Erythroblast (primary cell): ENCODE measurements at regions not wholly inside any gene's neighbourhood (a gene's known extent, or its start where the extent isn't known, plus 50 kb on each side); places are given as distances from the start of the nearest gene placed in this dataset.

Experiments used
- GATA1 ChIP-seq: IDR thresholded peaks from 2 replicates; pipeline ENCODE4 v1.6.1; 2011; ENCODE audit warnings: low read depth, mild to moderate bottlenecking, control low read depth, low read length, moderate library complexity
- POLR2A ChIP-seq: IDR thresholded peaks from 2 replicates; pipeline ENCODE4 v1.6.1; 2011; ENCODE audit warnings: mild to moderate bottlenecking, low read length

DNA sequence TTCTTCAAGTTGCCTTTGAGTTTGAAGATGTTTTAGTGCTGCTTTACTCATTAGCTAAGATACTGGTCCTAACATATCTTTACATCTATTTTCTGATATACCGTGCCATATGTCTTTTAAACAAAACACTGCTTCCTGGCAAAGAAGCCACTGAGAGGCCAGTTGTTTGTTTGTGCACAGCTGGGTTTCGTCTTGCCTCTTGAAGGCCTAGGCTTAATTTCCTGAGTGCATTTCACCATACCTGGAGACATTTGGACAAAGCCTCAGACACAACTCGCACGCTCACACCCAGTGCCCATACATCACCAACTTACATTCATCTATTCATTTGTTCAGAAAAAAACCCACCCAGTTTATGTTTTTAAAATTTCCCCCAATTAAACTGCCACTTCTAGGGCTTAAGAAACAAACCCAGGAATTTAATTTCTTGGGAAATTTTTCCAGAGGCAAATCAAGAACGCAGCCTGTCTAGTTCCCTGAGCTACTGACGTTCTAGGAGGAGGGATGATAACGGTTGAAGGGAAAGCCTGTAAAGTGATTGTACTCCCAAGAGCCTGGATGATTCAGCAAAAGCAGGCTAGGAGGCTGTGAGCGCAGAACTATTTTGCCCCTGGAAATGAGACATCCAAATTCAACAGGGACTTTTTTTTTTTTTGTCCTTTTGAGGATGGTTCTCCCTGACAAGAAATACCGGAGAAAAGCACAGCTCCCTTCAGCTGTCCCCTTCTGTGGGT is 77.7 kb downstream of the OLIG3 start:
- TF ChIP-seq POLR2A, result no peak
- TF ChIP-seq GATA1, result no peak
